Muscle of back (tissue), 3 donors: ENCODE measurements at regions not wholly inside any gene's neighbourhood (a gene's known extent, or its start where the extent isn't known, plus 50 kb on each side); places are given as distances from the start of the nearest gene placed in this dataset.
A peak's percentile ranks its signal among the peaks of the same experiment; 100 is the strongest.

Experiments used
- DNase-seq, 3 donors: peaks; one replicate each; pipeline versions ENCODE4 v3.0.0 to v3.0.0-alpha.2; 2013

DNA sequence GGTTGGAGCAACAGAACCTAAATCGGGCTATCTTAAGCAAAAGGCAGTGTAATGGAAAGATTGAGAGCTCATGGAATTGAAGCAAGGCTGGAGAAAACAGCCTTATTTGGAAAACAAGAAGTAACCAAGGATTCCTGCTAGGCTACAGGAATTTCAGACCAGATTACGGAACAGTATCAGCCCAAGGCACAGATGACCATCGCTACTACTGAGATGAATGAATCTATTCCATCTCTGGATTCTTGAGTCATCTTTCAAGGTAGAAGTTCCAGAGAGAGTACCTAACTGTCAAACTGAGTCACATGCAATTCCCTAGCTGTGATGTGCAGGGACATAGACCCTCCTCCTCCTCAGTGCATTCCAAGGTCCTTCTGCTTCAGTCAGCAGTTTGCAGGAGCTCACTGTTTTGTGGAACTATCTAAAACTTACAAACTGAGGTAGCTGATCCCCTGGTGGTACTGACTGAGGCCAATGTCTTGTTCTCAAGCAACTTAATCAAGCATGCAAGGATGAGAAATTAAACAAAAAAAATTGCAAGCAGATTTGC lies 62.0 kb upstream of the SMLR1 start:
- no peak for DNase-seq

DNA sequence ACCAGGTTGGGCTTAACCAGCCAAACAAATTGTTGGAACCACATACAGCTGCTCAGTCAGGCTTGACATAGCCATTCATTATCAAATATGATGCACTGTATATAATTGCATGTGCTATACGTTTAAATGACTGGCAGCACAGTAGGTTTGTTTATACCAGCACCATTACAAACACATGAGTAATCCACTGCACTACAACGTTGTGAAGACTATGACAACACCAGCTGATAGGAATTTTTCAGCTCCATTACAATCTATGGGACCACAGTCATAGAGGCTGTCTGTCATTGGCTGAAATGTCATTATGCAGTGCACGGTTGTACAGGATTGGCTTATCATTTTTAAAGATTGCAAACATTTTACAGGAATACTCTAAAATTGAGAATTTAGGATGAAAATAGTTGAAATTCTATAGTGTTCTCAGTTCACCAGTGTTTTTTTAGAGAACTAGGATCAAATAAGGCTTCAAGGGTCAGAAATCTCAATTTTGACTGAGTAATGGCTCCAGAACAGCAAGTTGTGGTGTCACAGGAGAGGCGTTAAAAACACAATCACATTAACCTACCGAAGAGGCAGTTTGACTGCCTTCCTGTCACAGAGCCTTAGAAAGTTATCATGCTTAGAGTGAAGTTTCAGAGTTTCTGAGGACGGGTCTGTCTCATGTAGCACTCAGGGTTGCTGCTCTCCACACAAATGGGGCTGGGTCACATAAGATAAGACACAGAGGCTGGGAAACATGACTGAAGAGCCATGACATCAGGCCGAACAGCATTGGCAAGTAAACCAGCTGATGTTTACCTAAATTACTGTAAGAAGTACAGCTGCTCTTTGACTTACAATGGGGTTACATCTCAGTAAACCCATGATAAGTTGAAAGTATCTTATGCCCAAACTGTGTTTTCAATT lies 60.7 kb upstream of the SMLR1 start:
- DNase-seq: no peak

DNA sequence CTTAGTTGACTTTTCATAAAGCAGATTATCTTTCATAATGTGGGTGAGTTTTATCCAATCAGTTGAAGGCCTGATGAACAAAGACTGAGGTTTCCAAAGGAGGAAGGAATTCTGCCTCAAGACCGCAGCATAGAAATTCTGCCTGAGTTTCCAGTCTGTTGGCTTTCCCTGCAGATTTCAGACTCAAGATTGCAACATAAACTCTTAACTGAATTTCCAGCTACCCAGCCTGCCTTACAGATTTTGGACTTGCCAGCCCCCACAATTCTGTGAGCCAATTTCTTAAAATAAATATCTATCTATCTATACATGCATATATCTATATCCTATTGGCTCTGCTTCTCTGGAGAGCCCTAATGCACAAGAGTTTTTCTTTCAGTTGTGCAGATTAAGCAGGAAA lies 57.3 kb upstream of the SMLR1 start:
- DNase-seq: peak in 1 of 3 donors; percentile 37

DNA sequence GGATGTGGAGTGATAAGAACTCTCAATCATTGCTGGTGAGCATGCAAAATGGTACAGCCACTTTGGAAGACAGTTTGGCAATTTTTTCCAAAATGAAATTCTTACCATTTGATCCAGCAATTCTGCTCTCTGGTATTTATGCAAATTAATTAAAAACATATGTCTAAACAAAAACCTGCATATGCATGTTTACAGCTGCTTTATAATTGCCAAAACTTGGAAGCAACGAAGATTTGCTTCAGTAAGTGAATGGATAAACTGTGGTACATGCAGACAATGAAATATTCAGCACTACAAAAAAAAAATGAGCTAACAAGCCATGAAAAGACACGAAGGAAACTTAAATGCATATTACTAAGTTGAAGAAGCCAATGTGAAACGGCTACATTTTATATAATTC lies 55.5 kb upstream of the SMLR1 start:
- no peak for DNase-seq

DNA sequence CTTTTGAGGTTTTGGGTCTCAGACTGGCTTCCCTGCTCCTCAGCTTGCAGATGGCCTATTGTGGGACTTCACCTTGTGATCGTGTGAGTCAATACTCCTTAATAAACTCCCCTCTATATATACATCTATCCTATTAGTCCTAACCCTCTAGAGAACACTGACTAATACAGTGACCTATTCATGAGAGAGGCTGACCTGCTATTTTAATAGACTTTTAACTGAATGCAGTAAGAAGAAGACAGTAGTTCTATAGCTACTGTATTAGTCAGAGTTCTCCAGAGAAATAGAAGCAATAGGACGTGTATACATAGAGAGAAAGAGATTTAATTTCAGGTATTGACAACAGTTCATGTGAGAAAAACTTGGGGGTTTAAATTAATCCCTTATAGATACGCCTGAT lies 53.3 kb upstream of the SMLR1 start:
- no peak for DNase-seq

DNA sequence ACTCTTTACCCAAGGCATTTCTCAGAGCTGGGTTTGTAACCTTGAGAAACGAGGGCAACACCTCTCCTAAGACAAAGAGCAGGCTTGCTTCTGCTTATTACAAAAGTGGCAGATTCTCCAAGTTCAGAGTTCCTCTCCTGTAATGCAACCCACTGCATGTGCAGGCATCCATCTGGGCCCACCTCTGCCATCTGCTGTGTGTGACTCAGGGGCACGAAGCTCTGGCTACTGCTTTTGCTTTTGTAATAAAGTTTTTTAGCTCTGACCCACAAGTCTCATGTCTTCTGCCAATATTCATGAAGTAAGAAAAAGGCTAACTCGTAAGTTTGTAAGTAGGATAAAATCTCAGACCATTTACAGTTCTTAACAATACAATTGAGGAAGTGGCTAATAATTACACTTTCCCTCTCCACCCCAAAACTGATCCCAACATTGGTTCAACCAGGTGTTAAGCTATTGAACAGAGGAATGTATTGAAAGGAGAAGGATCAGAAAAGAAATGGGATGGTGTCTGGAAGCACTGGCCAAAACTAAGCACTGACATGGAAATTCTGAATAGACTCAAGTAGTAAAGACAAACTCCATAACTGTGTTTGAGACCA lies 51.7 kb upstream of the SMLR1 start:
- no peak for DNase-seq

DNA sequence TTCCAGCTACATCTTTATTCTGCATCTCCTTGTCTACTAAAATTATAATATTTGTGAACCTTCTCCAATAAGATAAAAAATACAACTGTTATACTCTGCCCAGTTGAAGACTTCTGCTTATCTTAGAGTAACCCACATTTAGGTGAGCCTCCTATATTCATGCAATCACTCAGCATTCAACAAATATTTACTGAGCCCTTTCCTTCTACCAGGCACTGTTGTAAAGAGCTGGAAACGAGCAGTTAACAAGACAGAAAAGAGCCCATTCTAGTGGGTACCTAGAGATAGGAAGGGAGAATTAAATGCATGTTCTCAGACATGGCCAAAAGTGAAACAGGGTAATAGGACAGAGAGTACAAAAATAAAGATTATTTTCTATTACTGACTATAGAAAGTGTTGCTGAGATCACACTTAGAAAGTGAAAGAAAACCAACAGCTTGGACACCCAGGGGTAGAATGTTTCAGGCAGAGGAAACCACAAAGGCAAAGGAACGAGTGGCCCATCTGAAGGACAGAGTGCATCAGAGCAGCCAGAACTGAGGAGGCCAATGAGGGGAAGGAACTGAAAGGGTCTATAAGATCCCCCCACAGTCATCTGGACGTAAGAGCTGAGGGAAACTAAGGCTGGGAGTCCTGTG lies 50.8 kb upstream of the SMLR1 start:
- no peak for DNase-seq
